Loucy (cell line): ENCODE measurements at regions not wholly inside any gene's neighbourhood (a gene's known extent, or its start where the extent isn't known, plus 50 kb on each side); places are given as distances from the start of the nearest gene placed in this dataset.

Experiments
- EZH2phosphoT487 ChIP-seq: fragments of 200-600 bp; IDR thresholded peaks from 2 replicates; pipeline ENCODE4 v1.6.1; 2018; ENCODE audit warnings: antibody characterized with exemption, mild to moderate bottlenecking, moderate library complexity, borderline replicate concordance
- TF ChIP-seq, protein P1 (sequence below): fragments of 200-600 bp; sonication (generic); conservative IDR thresholded peaks from 2 replicates; pipeline ENCODE4 v1.5.1; 2014; ENCODE audit warnings: mild to moderate bottlenecking, antibody characterized with exemption, low read length

DNA sequence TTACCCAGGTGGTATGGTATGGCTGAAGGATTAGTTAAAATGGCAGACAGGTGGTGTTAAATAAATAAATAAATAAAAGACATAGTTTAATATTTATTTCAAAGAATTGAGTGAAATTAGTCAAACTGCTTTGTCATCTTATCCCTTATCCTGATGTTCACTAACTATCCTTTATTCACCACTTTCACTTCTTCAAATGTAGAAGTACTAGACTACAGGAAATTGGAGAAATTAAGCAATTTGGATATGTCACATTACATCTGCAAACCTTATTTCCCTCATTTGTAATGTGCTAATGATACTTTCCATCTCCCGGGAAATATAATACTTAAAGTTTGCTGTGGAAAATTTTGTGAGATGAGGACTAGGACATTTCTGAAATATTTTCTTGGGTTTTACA, 1195.7 kb downstream of the LRFN5 start:
- TF ChIP-seq, protein P1, sequence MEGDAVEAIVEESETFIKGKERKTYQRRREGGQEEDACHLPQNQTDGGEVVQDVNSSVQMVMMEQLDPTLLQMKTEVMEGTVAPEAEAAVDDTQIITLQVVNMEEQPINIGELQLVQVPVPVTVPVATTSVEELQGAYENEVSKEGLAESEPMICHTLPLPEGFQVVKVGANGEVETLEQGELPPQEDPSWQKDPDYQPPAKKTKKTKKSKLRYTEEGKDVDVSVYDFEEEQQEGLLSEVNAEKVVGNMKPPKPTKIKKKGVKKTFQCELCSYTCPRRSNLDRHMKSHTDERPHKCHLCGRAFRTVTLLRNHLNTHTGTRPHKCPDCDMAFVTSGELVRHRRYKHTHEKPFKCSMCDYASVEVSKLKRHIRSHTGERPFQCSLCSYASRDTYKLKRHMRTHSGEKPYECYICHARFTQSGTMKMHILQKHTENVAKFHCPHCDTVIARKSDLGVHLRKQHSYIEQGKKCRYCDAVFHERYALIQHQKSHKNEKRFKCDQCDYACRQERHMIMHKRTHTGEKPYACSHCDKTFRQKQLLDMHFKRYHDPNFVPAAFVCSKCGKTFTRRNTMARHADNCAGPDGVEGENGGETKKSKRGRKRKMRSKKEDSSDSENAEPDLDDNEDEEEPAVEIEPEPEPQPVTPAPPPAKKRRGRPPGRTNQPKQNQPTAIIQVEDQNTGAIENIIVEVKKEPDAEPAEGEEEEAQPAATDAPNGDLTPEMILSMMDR: no peak
- no peak for TF ChIP-seq EZH2phosphoT487
